Adrenal gland (tissue), 9 donors: ENCODE measurements at regions not wholly inside any gene's neighbourhood (a gene's known extent, or its start where the extent isn't known, plus 50 kb on each side); places are given as distances from the start of the nearest gene placed in this dataset.
"Not testable (repeated sequence)": the region's sequence is repeated elsewhere in the genome, so short reads cannot be mapped to it uniquely, and the experiment has no call there.

Experiments used
- DNase-seq, 7 donors: peaks; one replicate each; pipeline ENCODE4 v3.0.0-alpha.2; 2019 to 2020
- H3K27ac ChIP-seq, 5 donors: fragments of 200-600 bp; sonication (generic) in 4 of 5; 1 replicate in 3 of 5; 2 replicates in 2 of 5; pipeline versions ENCODE4 v1.5.1 to v1.8.0; 2016 to 2020; ENCODE audit warnings: mild to moderate bottlenecking in 1 of 5
- H3K27me3 ChIP-seq: fragments of 200-600 bp; 2 replicates; pipeline ENCODE4 v1.8.0; 2021
- H3K36me3 ChIP-seq, 2 donors: fragments of 200-600 bp; replicated peaks in 1 of 2; 1 replicate in 1 of 2; 2 replicates in 1 of 2; pipeline versions ENCODE4 v1.5.1 to v1.8.0; 2018 to 2022
- H3K4me1 ChIP-seq, 2 donors: fragments of 200-600 bp; replicated peaks in 1 of 2; 1 replicate in 1 of 2; 2 replicates in 1 of 2; pipeline versions ENCODE4 v1.5.1 to v1.8.0; 2018 to 2021
- H3K4me3 ChIP-seq, 4 donors: fragments of 200-600 bp; sonication (generic) in 3 of 4; one replicate each; pipeline ENCODE4 v1.5.1; 2016 to 2018
- H3K9me3 ChIP-seq, 3 donors: fragments of 200-600 bp; sonication (generic) in 1 of 3; replicated peaks in 1 of 3; 1 replicate in 2 of 3; 2 replicates in 1 of 3; pipeline versions ENCODE4 v1.5.1 to v1.8.0; 2016 to 2021
- POLR2A ChIP-seq, 2 donors: fragments of 450-650 bp; IDR thresholded peaks; one replicate each; pipeline ENCODE4 v1.6.1; 2017; ENCODE audit warnings: antibody characterized with exemption in 2 of 2, mild to moderate bottlenecking in 2 of 2, moderate library complexity in 1 of 2
- WGBS, 4 donors: extraction: QIAGEN DNeasy Blood & Tissue Kit in 2 of 4; methylation state at CpG; one replicate each; pipeline versions ENCODE4 v1.1.5 to v1.1.7; 2013 to 2017; 5-methylcytosine and 5-hydroxymethylcytosine counted together
- intact Hi-C, 2 donors: fragments of 100-400 bp; cut with DNase I; formaldehyde crosslinking; loops; one replicate each; pipeline versions ENCODE4 v1.14.1 to v1.15.0; 2022 to 2023
- TF ChIP-seq, protein P1 (sequence below), 6 experiments: fragments of 450-650 bp in 4 of 6; fragments of 200-600 bp in 2 of 6; sonication (generic) in 1 of 6; IDR thresholded peaks; 1 replicate in 5 of 6; 2 replicates in 1 of 6; pipeline versions ENCODE4 v1.5.1 to v1.8.0; 2016 to 2021; ENCODE audit warnings: antibody characterized with exemption in 6 of 6, mild to moderate bottlenecking in 2 of 6, moderate library complexity in 1 of 6
- donor health status: healthy with polysubstance abuse.
- donor health status: Bipolar disorder and iron deficiency.
- donor health status: DM: yes; HTN: yes; CAD: no.
- donor health status: DM: no; HTN: no; CAD: no.
- donor health status: DM: no; HTN: no; CAD: no.

DNA sequence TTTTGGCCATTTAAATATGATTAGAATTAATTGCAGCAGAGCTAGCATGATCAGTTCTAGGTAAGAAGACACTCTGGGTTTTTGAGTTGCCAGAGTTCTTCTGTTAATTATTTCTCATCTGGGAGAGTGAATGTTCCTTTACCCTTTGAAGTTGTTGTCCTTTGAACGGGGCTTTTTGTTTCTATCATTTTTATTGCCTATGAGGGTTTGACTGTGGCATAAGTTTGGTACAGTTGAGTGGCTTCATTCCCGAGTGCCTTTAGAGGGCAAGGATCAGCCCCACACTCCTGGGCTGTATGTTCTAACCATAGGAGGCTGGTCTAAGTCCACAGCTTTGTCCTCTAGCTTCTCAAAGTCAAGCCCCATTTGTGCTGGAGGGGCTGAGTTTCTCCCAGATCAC lies 804.3 kb downstream of the KCNJ3 start:
- Histone ChIP-seq H3K36me3 (no peaks in the 10 kb centered on the region), H3K27ac (no peak overlapping the region), H3K4me1 (no peaks in the 10 kb centered on the region), H3K4me3 (no peak overlapping the region), H3K9me3 (no peaks in the 10 kb centered on the region), H3K27me3 (no peaks in the 10 kb centered on the region)
- TF ChIP-seq POLR2A (IDR thresholded peaks at IDR 0.05) = no peak
- TF ChIP-seq, protein P1, sequence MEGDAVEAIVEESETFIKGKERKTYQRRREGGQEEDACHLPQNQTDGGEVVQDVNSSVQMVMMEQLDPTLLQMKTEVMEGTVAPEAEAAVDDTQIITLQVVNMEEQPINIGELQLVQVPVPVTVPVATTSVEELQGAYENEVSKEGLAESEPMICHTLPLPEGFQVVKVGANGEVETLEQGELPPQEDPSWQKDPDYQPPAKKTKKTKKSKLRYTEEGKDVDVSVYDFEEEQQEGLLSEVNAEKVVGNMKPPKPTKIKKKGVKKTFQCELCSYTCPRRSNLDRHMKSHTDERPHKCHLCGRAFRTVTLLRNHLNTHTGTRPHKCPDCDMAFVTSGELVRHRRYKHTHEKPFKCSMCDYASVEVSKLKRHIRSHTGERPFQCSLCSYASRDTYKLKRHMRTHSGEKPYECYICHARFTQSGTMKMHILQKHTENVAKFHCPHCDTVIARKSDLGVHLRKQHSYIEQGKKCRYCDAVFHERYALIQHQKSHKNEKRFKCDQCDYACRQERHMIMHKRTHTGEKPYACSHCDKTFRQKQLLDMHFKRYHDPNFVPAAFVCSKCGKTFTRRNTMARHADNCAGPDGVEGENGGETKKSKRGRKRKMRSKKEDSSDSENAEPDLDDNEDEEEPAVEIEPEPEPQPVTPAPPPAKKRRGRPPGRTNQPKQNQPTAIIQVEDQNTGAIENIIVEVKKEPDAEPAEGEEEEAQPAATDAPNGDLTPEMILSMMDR (IDR thresholded peaks at IDR 0.05) = no peak
- WGBS, 4 donors = 53 to 60% (median 59%) methylated on average over 2 of the region's 2 CpGs
- intact Hi-C loops = no loop called here
- no peak for DNase-seq

DNA sequence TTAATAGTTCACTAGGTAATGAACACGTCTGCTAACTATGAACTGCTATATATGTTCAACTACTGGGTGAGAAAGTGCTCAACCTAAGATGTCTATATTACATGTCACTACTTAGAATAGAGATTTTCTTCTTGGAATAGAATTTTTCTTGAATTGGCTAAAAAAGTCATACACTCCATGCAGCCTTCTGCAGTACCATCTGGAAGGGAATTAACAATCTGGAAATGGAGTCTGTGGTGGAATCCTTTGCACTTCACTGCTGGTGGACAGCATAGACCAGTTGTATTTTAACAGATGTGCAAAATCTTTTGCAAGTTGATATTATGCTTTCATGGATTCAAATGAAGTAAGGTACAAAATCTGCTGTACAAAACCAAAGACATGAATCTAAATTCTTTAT lies 799.6 kb downstream of the KCNJ3 start:
- Histone ChIP-seq H3K4me1 (no peaks in the 10 kb centered on the region), H3K27me3 (no peaks in the 10 kb centered on the region), H3K27ac (no peak overlapping the region), H3K9me3 (no peaks in the 10 kb centered on the region), H3K36me3 (no peaks in the 10 kb centered on the region), H3K4me3 (no peak overlapping the region)
- intact Hi-C loops = no loop called here
- 52 to 68% (median 64%) methylated on average over 1 of the region's 1 CpG for WGBS, 4 donors
- TF ChIP-seq POLR2A (IDR thresholded peaks at IDR 0.05) = no peak
- no peak for DNase-seq

DNA sequence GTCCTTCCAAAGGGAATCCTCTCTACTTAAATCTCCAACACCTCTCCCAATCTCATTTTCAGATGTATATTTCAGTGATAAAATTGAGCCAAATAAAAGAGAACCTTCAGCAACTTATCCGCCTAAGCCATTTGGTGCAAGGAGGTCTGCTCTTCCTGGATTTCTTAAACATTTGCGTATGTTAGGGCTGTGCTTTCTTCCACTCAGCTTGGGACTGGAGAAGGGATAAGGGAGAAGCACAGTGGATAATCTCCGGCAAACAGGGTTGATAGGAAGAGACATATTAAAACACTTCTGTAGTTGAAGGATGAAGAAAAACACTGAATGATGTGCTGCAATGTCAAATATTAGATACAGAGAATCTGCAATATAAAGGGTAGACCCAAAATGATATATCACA lies 796.2 kb downstream of the KCNJ3 start:
- WGBS, 4 donors = 47 to 56% (median 52%) methylated on average over 3 of the region's 3 CpGs
- no peaks in the 10 kb centered on the region for H3K36me3 ChIP-seq
- no peak for DNase-seq
- intact Hi-C loops = no loop called here
- no peak for TF ChIP-seq POLR2A (IDR thresholded peaks at IDR 0.05)
- TF ChIP-seq, protein P1 (IDR thresholded peaks at IDR 0.05) = no peak
- H3K9me3 ChIP-seq = no peaks in the 10 kb centered on the region
- no peak overlapping the region for H3K4me3 ChIP-seq
- no peaks in the 10 kb centered on the region for H3K4me1 ChIP-seq
- H3K27me3 ChIP-seq = no peaks in the 10 kb centered on the region
- H3K27ac ChIP-seq = no peak overlapping the region

DNA sequence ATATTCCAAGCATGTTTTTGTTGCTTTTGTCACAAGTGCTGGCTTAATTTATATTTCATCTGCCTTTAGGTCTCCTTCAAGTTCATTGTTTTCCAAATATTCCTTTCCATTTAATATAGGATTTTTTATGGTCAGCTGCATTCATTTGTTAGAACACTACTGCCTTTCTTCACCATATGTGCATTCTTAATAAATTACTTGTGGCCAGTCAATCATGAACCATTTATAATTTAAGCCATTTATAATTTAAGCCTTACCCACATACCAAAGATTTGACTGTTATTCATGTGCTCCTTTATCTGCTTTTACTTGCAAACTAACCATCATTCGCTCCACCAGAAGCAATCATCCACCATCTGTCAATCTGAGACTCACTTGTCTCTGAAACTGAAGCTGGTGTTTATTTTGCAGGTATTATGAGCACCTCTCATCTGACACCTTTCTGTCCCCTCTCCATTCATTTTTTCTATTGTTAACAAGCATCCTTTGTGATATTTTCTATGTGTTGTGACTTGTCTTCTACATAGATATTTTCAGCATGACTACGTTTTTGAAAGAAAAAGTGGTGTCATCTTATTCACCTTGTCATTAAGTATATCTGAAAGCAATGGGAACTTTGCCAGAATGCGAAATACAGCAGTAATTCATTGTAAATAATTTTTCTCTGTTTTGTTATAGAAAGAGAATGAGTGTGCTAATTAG lies 786.8 kb downstream of the KCNJ3 start:
- TF ChIP-seq, protein P1 (IDR thresholded peaks at IDR 0.05) = no peak
- TF ChIP-seq POLR2A (IDR thresholded peaks at IDR 0.05) = no peak
- DNase-seq = no peak
- H3K4me1 ChIP-seq = no peaks in the 10 kb centered on the region
- no peaks in the 10 kb centered on the region for H3K36me3 ChIP-seq
- H3K27me3 ChIP-seq = no peaks in the 10 kb centered on the region
- H3K4me3 ChIP-seq = no peak overlapping the region
- no peaks in the 10 kb centered on the region for H3K9me3 ChIP-seq
- intact Hi-C loops = no loop called here
- WGBS, 4 donors = 59 to 68% (median 66%) methylated on average over 3 of the region's 3 CpGs
- no peak overlapping the region for H3K27ac ChIP-seq

DNA sequence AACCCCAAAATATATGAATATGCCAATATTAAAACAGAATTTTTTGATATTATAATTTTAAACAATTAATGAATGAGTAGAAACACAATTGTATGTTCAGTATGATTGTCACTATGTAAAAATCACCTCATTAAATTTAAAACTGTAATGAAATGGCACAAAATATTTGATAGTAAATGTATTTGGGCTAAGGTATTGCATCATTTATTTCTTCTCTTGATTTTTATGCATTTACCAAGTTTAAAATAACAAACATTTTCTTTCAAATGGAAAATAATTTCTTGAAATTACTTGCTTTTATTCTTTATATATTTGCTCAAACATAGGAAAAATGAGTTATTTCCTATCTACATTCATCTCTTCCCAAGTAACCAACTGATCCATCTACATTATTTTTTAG lies 782.6 kb downstream of the KCNJ3 start:
- Histone ChIP-seq H3K4me3 (no peak overlapping the region), H3K4me1 (no peaks in the 10 kb centered on the region), H3K27me3 (no peaks in the 10 kb centered on the region), H3K36me3 (no peaks in the 10 kb centered on the region), H3K9me3 (no peaks in the 10 kb centered on the region), H3K27ac (no peak overlapping the region)
- no peak for TF ChIP-seq POLR2A (IDR thresholded peaks at IDR 0.05)
- TF ChIP-seq, protein P1 (IDR thresholded peaks at IDR 0.05) = no peak
- intact Hi-C loops = no loop called here
- DNase-seq = no peak

DNA sequence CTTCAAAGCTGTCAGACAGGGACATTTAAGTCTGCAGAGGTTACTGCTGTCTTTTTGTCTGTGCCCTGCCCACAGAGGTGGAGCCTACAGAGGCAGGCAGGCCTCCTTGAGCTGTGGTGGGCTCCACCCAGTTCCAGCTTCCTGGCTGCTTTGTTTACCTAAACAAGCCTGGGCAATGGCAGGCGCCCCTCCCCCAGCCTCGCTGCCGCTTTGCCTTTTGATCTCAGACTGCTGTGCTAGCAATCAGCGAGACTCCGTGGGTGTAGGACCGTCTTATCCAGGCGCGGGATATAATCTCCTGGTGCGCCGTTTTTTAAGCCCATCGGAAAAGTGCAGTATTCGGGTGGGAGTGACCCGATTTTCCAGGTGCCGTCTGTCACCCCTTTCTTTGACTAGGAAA lies 773.5 kb downstream of the KCNJ3 start:
- H3K27ac ChIP-seq, intact Hi-C loops, DNase-seq, H3K27me3 ChIP-seq, H3K4me1 ChIP-seq, H3K36me3 ChIP-seq, H3K9me3 ChIP-seq, H3K4me3 ChIP-seq: not testable (repeated sequence)
- 84 to 89% (median 86%) methylated on average over 12 to 14 of the region's 14 CpGs; no CpG with 5 or more reads in 1 of the 4 donors for WGBS, 4 donors
